22Rv1 (cell line): ENCODE measurements at regions not wholly inside any gene's neighbourhood (a gene's known extent, or its start where the extent isn't known, plus 50 kb on each side); places are given as distances from the start of the nearest gene placed in this dataset.

Experiments
- CTCF ChIP-seq: fragments of 450-650 bp; IDR thresholded peaks from 2 replicates; pipeline ENCODE4 v1.5.1; 2017; ENCODE audit warnings: mild to moderate bottlenecking
- ZFX ChIP-seq: fragments of 450-650 bp; IDR thresholded peaks from 2 replicates; pipeline ENCODE4 v1.6.1; 2017; ENCODE audit warnings: antibody characterized with exemption, borderline replicate concordance

DNA sequence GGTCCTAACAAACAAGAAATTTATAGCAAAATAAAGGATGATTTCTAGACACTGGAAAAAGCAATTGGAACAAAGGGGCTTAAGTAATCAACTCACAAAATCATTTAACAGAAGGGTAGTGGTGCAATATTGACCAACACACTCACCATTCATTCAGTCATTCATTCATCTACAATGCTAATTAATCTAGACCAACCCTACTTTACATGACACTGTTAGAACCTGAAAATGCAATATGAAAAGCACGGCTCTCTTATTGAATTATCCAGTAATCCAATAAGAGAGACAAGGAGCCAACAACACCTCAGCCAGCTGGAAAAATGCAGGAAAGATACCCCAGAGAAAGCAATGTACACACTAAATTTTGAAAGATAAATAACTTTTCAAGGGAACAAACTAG lies 310.8 kb upstream of the NR5A2 start:
- TF ChIP-seq CTCF = no peak
- no peak for TF ChIP-seq ZFX
